GM13976 (cell line): ENCODE measurements at regions not wholly inside any gene's neighbourhood (a gene's known extent, or its start where the extent isn't known, plus 50 kb on each side); places are given as distances from the start of the nearest gene placed in this dataset.

Source experiments
- DNase-seq: peaks from one replicate; pipeline ENCODE4 v3.0.0; 2012; ENCODE audit warnings: low spot score
- CTCF ChIP-seq: IDR thresholded peaks from 2 replicates; pipeline ENCODE4 v1.5.1; 2012; ENCODE audit warnings: borderline replicate concordance, mild to moderate bottlenecking; ENCODE audit not compliant: insufficient read depth; ENCODE audit errors: extremely low read depth, missing control alignments, control extremely low read depth
- in situ Hi-C: fragments of 300-500 bp; cut with MboI; formaldehyde crosslinking; loops from one replicate; pipeline ENCODE4 v1.12.0; 2022; ENCODE audit warnings: low sequenced_read_pairs, mixed read lengths, inconsistent platforms; ENCODE audit not compliant: unreplicated experiment

- no peak for DNase-seq
- no peak for TF ChIP-seq CTCF
- in situ Hi-C loops, result no loop called here
Observed at GRCh38 chr6:93498713-93499112, 79.4 kb upstream of the EPHA7 start.

- no peak for TF ChIP-seq CTCF
- no peak for DNase-seq
- in situ Hi-C loops, result no loop called here
Observed at GRCh38 chr6:93496548-93496947, 77.2 kb upstream of the EPHA7 start.

- TF ChIP-seq CTCF, result no peak
- no peak for DNase-seq
- in situ Hi-C loops, result no loop called here
Observed at GRCh38 chr6:93494057-93494456, 74.7 kb upstream of the EPHA7 start.

- no peak for DNase-seq
- in situ Hi-C loops, result no loop called here
- TF ChIP-seq CTCF, result no peak
Observed at GRCh38 chr6:93474733-93475179, 55.4 kb upstream of the EPHA7 start.

- in situ Hi-C loops, result no loop called here
- DNase-seq, result no peak
- TF ChIP-seq CTCF, result no peak
Observed at GRCh38 chr6:93471281-93471680, 51.9 kb upstream of the EPHA7 start.
